GM19455 (cell line): ENCODE measurements at regions not wholly inside any gene's neighbourhood (a gene's known extent, or its start where the extent isn't known, plus 50 kb on each side); places are given as distances from the start of the nearest gene placed in this dataset.
"Not testable (repeated sequence)": the region's sequence is repeated elsewhere in the genome, so short reads cannot be mapped to it uniquely, and the experiment has no call there.

ENCODE experiments used
- ATAC-seq: cut with Tn5 transposase; IDR thresholded peaks from one replicate; pipeline ENCODE4 v1.9.1; 2021; ENCODE audit not compliant: unreplicated experiment

GRCh38 chr13:97520061-97520460 lies 86.1 kb downstream of the RAP2A start:
- ATAC-seq, result no peak

GRCh38 chr13:97520866-97521265 lies 86.9 kb downstream of the RAP2A start:
- ATAC-seq, result no peak

GRCh38 chr13:97521726-97522125 lies 87.8 kb downstream of the RAP2A start:
- no peak for ATAC-seq

- no peak for ATAC-seq
Measured at GRCh38 chr13:97522243-97522642, 88.3 kb downstream of the RAP2A start.

- no peak for ATAC-seq
Measured at GRCh38 chr13:97526556-97526955, 92.6 kb downstream of the RAP2A start.

- ATAC-seq, result no peak
Measured at GRCh38 chr13:97528518-97528917, 94.5 kb downstream of the RAP2A start.

- no peak for ATAC-seq
Measured at GRCh38 chr13:97534540-97534939, 100.6 kb downstream of the RAP2A start.

- ATAC-seq, result no peak
Measured at GRCh38 chr13:97535614-97536013, 101.6 kb downstream of the RAP2A start.

- peak; percentile 84 for ATAC-seq
Measured at GRCh38 chr13:97537110-97537509, 103.1 kb downstream of the RAP2A start.

- no peak for ATAC-seq
Measured at GRCh38 chr13:97538203-97538602, 104.2 kb downstream of the RAP2A start.

GRCh38 chr13:97539651-97540610 lies 106.0 kb downstream of the RAP2A start:
- ATAC-seq, result no peak

GRCh38 chr13:97540696-97541095 lies 106.7 kb downstream of the RAP2A start:
- no peak for ATAC-seq

- no peak for ATAC-seq
Measured at GRCh38 chr13:97542102-97542685, 108.2 kb downstream of the RAP2A start.

GRCh38 chr13:97544031-97544765 lies 110.2 kb downstream of the RAP2A start:
- no peak for ATAC-seq

- not testable (repeated sequence) for ATAC-seq
Measured at GRCh38 chr13:97544971-97545499, 111.1 kb downstream of the RAP2A start.

GRCh38 chr13:97548138-97548537 lies 114.2 kb downstream of the RAP2A start:
- no peak for ATAC-seq

- no peak for ATAC-seq
Measured at GRCh38 chr13:97548711-97549110, 114.7 kb downstream of the RAP2A start.

- ATAC-seq, result no peak
Measured at GRCh38 chr13:97549201-97549600, 115.2 kb downstream of the RAP2A start.

- ATAC-seq, result no peak
Measured at GRCh38 chr13:97554496-97554895, 120.5 kb downstream of the RAP2A start.

GRCh38 chr13:97555034-97555433 lies 121.1 kb downstream of the RAP2A start:
- ATAC-seq, result no peak

GRCh38 chr13:97559030-97559429 lies 125.1 kb downstream of the RAP2A start:
- ATAC-seq, result no peak
